ENCODE measurements at regions not wholly inside any gene's neighbourhood (a gene's known extent, or its start where the extent isn't known, plus 50 kb on each side); places are given as distances from the start of the nearest gene placed in this dataset.

DNA sequence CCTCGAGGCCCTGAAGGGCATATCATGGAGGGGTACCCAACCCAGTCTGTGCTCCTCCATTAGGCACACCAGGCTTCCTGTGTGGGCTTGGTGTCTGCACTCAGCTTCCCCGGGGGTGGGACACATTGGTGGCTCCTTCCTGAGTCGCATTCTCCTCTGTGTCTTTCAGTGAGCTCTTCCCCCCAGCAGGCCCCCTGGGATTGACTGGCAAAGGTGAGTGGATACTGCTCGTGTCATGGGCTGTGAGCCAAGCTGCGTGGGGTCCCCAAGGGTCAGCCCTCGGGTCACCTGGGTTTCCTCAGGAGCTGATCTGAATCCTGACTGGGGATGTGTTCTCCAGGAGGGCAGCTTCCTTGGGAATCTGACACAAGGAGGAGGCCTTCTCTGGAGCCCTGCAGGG is 231.0 kb downstream of the SNRPN start:
- TF ChIP-seq POLR2AphosphoS5 (IDR thresholded peaks at IDR 0.05) (no peak), RAD21 (conservative IDR thresholded peaks at IDR 0.05) (no peak), EP300 (conservative IDR thresholded peaks at IDR 0.05; ENCODE audit: poor library complexity, severe bottlenecking) (no peak), EZH2 (IDR thresholded peaks at IDR 0.05; ENCODE audit: borderline replicate concordance, insufficient read depth, low read length, poor library complexity, severe bottlenecking) (no peak), MXI1 (conservative IDR thresholded peaks at IDR 0.05; ENCODE audit: poor library complexity, severe bottlenecking) (no peak)
- TF ChIP-seq, protein P1, sequence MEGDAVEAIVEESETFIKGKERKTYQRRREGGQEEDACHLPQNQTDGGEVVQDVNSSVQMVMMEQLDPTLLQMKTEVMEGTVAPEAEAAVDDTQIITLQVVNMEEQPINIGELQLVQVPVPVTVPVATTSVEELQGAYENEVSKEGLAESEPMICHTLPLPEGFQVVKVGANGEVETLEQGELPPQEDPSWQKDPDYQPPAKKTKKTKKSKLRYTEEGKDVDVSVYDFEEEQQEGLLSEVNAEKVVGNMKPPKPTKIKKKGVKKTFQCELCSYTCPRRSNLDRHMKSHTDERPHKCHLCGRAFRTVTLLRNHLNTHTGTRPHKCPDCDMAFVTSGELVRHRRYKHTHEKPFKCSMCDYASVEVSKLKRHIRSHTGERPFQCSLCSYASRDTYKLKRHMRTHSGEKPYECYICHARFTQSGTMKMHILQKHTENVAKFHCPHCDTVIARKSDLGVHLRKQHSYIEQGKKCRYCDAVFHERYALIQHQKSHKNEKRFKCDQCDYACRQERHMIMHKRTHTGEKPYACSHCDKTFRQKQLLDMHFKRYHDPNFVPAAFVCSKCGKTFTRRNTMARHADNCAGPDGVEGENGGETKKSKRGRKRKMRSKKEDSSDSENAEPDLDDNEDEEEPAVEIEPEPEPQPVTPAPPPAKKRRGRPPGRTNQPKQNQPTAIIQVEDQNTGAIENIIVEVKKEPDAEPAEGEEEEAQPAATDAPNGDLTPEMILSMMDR (IDR thresholded peaks at IDR 0.05; ENCODE audit: poor library complexity, severe bottlenecking) = no peak
- TF ChIP-seq, protein P2, sequence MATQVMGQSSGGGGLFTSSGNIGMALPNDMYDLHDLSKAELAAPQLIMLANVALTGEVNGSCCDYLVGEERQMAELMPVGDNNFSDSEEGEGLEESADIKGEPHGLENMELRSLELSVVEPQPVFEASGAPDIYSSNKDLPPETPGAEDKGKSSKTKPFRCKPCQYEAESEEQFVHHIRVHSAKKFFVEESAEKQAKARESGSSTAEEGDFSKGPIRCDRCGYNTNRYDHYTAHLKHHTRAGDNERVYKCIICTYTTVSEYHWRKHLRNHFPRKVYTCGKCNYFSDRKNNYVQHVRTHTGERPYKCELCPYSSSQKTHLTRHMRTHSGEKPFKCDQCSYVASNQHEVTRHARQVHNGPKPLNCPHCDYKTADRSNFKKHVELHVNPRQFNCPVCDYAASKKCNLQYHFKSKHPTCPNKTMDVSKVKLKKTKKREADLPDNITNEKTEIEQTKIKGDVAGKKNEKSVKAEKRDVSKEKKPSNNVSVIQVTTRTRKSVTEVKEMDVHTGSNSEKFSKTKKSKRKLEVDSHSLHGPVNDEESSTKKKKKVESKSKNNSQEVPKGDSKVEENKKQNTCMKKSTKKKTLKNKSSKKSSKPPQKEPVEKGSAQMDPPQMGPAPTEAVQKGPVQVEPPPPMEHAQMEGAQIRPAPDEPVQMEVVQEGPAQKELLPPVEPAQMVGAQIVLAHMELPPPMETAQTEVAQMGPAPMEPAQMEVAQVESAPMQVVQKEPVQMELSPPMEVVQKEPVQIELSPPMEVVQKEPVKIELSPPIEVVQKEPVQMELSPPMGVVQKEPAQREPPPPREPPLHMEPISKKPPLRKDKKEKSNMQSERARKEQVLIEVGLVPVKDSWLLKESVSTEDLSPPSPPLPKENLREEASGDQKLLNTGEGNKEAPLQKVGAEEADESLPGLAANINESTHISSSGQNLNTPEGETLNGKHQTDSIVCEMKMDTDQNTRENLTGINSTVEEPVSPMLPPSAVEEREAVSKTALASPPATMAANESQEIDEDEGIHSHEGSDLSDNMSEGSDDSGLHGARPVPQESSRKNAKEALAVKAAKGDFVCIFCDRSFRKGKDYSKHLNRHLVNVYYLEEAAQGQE (IDR thresholded peaks at IDR 0.05; ENCODE audit: borderline replicate concordance) = no peak
